A673 (cell line): ENCODE measurements at regions not wholly inside any gene's neighbourhood (a gene's known extent, or its start where the extent isn't known, plus 50 kb on each side); places are given as distances from the start of the nearest gene placed in this dataset.

Source experiments
- BruUV-seq: library from RNA; stranded (reverse); fragments of 400-500 nt; replicated peaks from 2 replicates; lab custom pipeline; 2021; lab: Mats Ljungman, UMichigan
- CTCF ChIA-PET: fragments of 300-600 bp; sonication (Branson Sonifier 250); formaldehyde crosslinking; loops from one replicate; lab custom pipeline; 2022; ENCODE audit warnings: antibody characterized with exemption; lab: Charles Lee
- POLR2A ChIA-PET: fragments of 300-600 bp; sonication (Branson Sonifier 250); formaldehyde crosslinking; loops from one replicate; lab custom pipeline; 2022; ENCODE audit warnings: antibody characterized with exemption; ENCODE audit not compliant: low non-redundant PET; lab: Charles Lee
- DNase-seq: peaks from one replicate; pipeline ENCODE4 v3.0.0-alpha.2; 2015; ENCODE audit warnings: low spot score
- H3K27ac ChIP-seq: fragments of 200-600 bp; sonication (generic); 2 replicates; pipeline ENCODE4 v1.5.1; 2016; ENCODE audit warnings: mixed run types, low read depth, mild to moderate bottlenecking, mixed read lengths, antibody characterized with exemption, low read length; ENCODE audit not compliant: poor library complexity, severe bottlenecking
- H3K27me3 ChIP-seq: fragments of 200-600 bp; sonication (generic); replicated peaks from 2 replicates; pipeline ENCODE4 v1.6.1; 2017; ENCODE audit warnings: mixed run types, low read depth, mild to moderate bottlenecking, mixed read lengths, antibody characterized with exemption, low read length; ENCODE audit not compliant: insufficient read depth, poor library complexity
- H3K36me3 ChIP-seq: fragments of 200-600 bp; sonication (generic); 2 replicates; pipeline ENCODE4 v1.6.1; 2016; ENCODE audit warnings: mixed run types, mild to moderate bottlenecking, mixed read lengths, antibody characterized with exemption, low read length; ENCODE audit not compliant: insufficient read depth, poor library complexity, severe bottlenecking
- H3K4me1 ChIP-seq: fragments of 200-600 bp; sonication (generic); 2 replicates; pipeline ENCODE4 v1.6.1; 2017; ENCODE audit warnings: mixed run types, mild to moderate bottlenecking, mixed read lengths, antibody characterized with exemption, low read length; ENCODE audit not compliant: insufficient read depth, poor library complexity, severe bottlenecking
- H3K4me3 ChIP-seq: fragments of 200-600 bp; sonication (generic); 2 replicates; pipeline ENCODE4 v1.5.1; 2016; ENCODE audit warnings: low read depth, mixed run types, mild to moderate bottlenecking, mixed read lengths, low read length; ENCODE audit not compliant: poor library complexity, severe bottlenecking
- H3K9me3 ChIP-seq: fragments of 200-600 bp; sonication (generic); 2 replicates; pipeline ENCODE4 v1.6.1; 2016; ENCODE audit warnings: mixed run types, low read depth, mild to moderate bottlenecking, mixed read lengths, antibody characterized with exemption, low read length; ENCODE audit not compliant: poor library complexity, severe bottlenecking
- EZH2 ChIP-seq: fragments of 200-600 bp; sonication (generic); IDR thresholded peaks from 2 replicates; pipeline ENCODE4 v1.6.1; 2017; ENCODE audit warnings: borderline replicate concordance, low read depth, mild to moderate bottlenecking, mixed read lengths, antibody characterized with exemption, low read length; ENCODE audit not compliant: poor library complexity, severe bottlenecking
- intact Hi-C: fragments of 100-400 bp; cut with micrococcal nuclease; formaldehyde crosslinking; loops from one replicate; pipeline ENCODE4 v1.10.0; 2022; ENCODE audit not compliant: unreplicated experiment
- TF ChIP-seq, protein P1 (sequence below): fragments of 300-800, 200-600 bp; sonication (generic); conservative IDR thresholded peaks from 2 replicates; pipeline ENCODE4 v1.5.1; 2017; ENCODE audit warnings: low read depth, mild to moderate bottlenecking, antibody characterized with exemption, low read length, moderate library complexity, mixed read lengths

DNA sequence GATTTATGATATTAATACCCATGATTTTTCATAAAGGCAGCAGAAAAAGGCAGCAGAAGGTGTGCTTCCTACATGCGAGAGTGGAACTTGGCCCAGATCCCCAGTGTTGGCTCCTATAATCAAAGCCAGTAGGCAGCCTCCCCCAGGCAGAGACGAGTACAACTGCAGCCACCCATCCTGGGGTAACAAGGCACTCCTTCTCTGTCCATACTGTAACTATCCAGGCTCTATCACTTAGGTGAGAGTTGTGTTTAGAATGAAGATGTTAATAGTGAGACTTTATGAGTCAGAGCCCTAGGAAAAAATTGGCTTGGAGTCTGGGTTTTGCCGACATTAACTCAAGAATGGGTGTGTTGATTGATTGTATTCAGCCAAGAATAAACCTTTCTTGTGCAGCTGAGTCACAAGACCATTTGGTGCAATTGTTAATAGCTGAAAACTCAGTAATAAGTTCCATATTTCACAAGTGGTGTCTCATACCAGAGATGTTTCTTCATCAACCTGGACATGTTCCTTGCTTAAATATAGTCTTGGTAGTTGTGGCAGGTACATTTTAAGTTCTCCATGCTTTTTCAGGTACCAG is 322.3 kb downstream of the DUSP10 start:
- no peak for DNase-seq
- POLR2A ChIA-PET, result no interaction called here

DNA sequence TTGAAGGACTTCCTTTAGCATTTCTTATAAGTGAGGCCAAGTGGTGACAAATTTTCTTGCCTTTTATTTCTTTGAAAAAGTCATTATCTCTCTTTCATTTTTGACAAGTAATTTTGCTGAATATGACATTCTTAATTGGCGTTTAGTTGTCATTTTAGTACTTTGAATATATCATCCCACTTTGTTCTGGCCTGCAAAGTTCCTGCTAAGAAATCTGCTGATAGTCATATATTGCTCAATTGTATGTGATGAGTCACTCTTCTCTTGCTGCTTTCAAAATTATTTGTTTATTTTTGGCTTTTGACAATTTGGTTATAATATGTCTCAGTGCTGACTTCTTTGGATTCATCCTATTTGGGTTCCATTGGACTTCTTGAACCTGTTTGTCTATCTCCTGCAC is 312.6 kb downstream of the DUSP10 start:
- no peak overlapping the region for H3K27ac ChIP-seq
- no peak for TF ChIP-seq EZH2
- TF ChIP-seq, protein P1, sequence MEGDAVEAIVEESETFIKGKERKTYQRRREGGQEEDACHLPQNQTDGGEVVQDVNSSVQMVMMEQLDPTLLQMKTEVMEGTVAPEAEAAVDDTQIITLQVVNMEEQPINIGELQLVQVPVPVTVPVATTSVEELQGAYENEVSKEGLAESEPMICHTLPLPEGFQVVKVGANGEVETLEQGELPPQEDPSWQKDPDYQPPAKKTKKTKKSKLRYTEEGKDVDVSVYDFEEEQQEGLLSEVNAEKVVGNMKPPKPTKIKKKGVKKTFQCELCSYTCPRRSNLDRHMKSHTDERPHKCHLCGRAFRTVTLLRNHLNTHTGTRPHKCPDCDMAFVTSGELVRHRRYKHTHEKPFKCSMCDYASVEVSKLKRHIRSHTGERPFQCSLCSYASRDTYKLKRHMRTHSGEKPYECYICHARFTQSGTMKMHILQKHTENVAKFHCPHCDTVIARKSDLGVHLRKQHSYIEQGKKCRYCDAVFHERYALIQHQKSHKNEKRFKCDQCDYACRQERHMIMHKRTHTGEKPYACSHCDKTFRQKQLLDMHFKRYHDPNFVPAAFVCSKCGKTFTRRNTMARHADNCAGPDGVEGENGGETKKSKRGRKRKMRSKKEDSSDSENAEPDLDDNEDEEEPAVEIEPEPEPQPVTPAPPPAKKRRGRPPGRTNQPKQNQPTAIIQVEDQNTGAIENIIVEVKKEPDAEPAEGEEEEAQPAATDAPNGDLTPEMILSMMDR, result no peak
- DNase-seq, result no peak
- no peaks in the 10 kb centered on the region for H3K9me3 ChIP-seq
- BruUV-seq, result no TSS peak
- H3K27me3 ChIP-seq, result no peaks in the 10 kb centered on the region
- H3K4me1 ChIP-seq, result no peaks in the 10 kb centered on the region
- intact Hi-C loops, result no loop called here
- ChIA-PET CTCF (no interaction called here), POLR2A (no interaction called here)
- H3K36me3 ChIP-seq, result no peaks in the 10 kb centered on the region
- no peak overlapping the region for H3K4me3 ChIP-seq

More for the DNA sequence above, 322.3 kb downstream of the DUSP10 start:
- Histone ChIP-seq H3K4me3 (no peak overlapping the region), H3K36me3 (no peaks in the 10 kb centered on the region), H3K4me1 (no peaks in the 10 kb centered on the region), H3K27me3 (no peaks in the 10 kb centered on the region), H3K9me3 (no peaks in the 10 kb centered on the region), H3K27ac (no peak overlapping the region)
- TF ChIP-seq EZH2, result no peak
- TF ChIP-seq, protein P1, result no peak
- no TSS peak for BruUV-seq
- intact Hi-C loops, result no loop called here
- CTCF ChIA-PET, result no interaction called here

DNA sequence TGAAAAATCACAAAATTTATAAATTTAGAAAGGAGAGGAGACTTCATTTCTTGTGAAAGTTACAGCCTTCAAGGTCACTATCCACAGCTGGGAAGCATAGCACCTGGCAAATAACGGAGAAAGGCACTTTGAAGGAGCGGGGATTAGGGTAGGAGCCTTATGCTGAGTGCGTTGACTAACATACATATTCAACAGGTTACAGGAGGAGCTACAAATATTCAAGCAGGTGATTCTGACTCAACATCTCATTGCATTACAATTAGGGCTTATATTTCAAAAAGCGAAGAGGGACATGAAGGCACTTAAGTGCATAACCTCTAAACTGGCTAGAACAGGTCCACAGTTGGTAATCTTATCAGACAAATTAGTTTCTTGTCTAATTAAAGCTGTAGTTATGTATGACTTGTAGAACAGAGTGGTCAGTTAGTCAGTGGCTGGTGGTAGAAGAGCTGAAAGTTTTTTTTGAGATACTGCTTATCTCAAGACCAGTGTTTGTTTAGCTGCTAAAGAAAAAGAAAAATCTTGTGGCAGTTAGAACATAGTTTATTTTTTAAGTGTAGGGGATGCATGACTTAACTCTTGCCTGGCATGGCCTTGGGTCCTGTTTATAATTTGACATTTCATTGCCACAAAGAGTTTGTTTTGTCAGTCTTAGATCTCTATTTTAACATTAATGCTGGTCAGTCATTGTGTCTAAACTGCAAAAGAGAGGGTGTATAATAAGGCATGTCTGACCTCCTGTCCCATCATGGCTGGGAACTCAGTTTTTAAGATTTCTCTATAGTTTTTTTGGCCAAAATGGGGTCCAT is 311.5 kb downstream of the DUSP10 start:
- no peak overlapping the region for H3K27ac ChIP-seq
- CTCF ChIA-PET, result no interaction called here
- H3K36me3 ChIP-seq, result no peaks in the 10 kb centered on the region
- H3K9me3 ChIP-seq, result no peaks in the 10 kb centered on the region
- no peak overlapping the region for H3K4me3 ChIP-seq
- TF ChIP-seq, protein P1, result no peak
- TF ChIP-seq EZH2, result no peak
- BruUV-seq, result no TSS peak
- POLR2A ChIA-PET, result no interaction called here
- no peak for DNase-seq
- H3K27me3 ChIP-seq, result no peaks in the 10 kb centered on the region
- no peaks in the 10 kb centered on the region for H3K4me1 ChIP-seq
- intact Hi-C loops, result no loop called here
